COR-L47 (cell line): ENCODE measurements at regions not wholly inside any gene's neighbourhood (a gene's known extent, or its start where the extent isn't known, plus 50 kb on each side); places are given as distances from the start of the nearest gene placed in this dataset.
A peak's percentile ranks its signal among the peaks of the same experiment; 100 is the strongest.

Experiments
- DNase-seq: peaks from one replicate; lab custom pipeline; 2025; lab: John Stamatoyannopoulos, UW

- DNase-seq, result no peak
Measured at GRCh38 chr13:29954082-29955028, 103.9 kb upstream of the UBL3 start.

DNA sequence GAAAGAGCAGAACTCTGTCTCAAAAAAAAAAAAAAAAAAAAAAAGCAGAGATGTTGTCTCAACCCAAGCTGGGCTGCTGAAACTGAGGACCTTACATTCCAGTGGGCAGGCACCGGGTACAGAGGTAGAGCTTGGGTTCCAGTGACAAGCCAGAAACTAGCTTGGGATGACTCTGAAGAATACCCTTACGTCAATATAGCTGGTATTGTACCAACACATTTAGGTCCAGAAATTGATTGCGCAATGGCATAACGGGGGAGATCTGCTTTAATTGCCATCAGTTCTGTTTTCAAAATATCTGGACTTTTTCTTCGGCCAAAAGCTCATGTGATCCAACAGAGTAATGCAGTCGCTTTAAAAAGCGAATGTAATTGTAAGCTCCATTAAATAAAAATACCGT is 103.1 kb upstream of the UBL3 start:
- DNase-seq, result no peak

- no peak for DNase-seq
Measured at GRCh38 chr13:29952245-29952644, 101.8 kb upstream of the UBL3 start.

DNA sequence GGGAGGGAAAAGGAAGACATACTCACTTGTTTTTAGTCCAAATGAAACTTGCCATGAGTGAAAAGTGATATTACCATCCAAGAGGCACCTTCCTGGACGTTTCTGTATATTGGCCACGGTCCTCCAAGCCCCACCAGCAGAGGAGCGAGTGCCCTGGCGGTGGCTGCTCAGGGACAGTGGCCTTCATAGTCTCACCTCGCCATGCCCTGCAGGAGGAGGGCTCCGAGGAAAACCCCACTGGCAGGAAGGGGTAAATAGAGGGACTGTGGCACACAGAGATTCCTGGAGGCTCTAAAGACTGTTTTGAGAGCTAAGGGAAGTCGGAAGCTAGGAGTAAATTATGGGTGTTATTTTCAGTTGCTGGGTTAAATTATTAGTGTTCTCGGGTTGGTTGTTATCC is 98.4 kb upstream of the UBL3 start:
- no peak for DNase-seq

- no peak for DNase-seq
Measured at GRCh38 chr13:29948244-29948643, 97.8 kb upstream of the UBL3 start.

- DNase-seq, result no peak
Measured at GRCh38 chr13:29947839-29948238, 97.4 kb upstream of the UBL3 start.

DNA sequence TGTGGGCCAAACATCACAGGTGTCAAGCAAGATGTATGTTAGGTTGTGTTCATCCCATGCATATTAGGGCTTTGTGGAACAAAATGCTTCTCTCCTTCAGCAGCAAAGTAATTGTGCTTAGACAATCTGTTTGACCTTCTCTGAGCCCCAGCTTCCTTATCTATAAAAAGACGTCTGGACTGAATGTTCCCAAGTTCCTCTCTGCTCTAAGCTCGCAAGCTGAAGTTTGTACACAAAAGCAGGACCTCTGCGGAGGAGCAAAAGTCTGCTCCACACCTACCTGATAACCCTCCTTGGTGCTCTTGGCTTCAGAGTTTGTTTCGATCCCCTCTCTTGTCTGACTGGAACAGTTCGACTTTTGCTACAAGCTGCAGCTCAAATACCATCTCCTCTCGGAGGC is 95.7 kb upstream of the UBL3 start:
- no peak for DNase-seq

DNA sequence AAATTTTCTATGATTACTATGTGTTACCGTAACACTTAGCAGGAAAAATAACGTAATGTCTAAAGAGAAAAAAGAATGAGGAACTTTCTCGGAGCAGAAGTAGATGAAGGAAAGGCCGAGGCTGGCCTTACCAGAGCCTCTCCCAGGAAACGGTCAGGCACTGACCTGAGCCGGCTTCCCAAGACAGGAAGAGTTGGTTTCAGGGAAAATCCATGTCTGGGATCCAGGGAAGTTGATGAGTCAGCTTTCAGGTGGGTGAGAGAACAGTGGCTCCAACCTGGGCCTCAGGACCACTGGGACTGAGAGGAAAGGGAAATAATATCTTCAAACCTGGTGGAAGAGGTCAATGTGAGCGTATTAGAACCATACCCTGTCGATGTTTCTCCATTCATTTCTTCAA is 93.3 kb upstream of the UBL3 start:
- DNase-seq, result no peak

- DNase-seq, result no peak
Measured at GRCh38 chr13:29943273-29943672, 92.9 kb upstream of the UBL3 start.

GRCh38 chr13:29940715-29941114 is 90.3 kb upstream of the UBL3 start:
- no peak for DNase-seq

- DNase-seq, result no peak
Measured at GRCh38 chr13:29939158-29939557, 88.7 kb upstream of the UBL3 start.

DNA sequence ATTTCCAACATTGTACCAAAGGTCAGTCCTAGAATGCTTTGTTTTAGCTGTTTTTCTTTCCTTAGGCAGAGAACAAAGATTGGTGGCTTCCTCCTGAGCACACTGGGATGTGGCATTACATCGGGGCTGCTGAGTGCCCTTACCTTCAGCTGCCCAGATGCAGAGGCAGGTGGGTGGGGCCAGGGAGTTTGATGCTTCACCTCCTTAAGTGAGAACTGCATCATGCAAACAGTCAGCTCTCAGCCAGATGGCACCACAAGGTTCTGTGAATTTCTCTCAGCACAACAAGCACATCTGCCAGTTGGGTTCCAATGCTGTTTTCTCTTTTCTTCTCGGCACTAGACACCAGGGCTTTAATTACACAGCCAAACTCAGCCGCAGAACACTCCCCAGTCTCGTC is 87.4 kb upstream of the UBL3 start:
- DNase-seq, result no peak

GRCh38 chr13:29937379-29937778 is 87.0 kb upstream of the UBL3 start:
- DNase-seq, result no peak

GRCh38 chr13:29936956-29937355 is 86.5 kb upstream of the UBL3 start:
- no peak for DNase-seq

- DNase-seq, result no peak
Measured at GRCh38 chr13:29936051-29936813, 85.8 kb upstream of the UBL3 start.

DNA sequence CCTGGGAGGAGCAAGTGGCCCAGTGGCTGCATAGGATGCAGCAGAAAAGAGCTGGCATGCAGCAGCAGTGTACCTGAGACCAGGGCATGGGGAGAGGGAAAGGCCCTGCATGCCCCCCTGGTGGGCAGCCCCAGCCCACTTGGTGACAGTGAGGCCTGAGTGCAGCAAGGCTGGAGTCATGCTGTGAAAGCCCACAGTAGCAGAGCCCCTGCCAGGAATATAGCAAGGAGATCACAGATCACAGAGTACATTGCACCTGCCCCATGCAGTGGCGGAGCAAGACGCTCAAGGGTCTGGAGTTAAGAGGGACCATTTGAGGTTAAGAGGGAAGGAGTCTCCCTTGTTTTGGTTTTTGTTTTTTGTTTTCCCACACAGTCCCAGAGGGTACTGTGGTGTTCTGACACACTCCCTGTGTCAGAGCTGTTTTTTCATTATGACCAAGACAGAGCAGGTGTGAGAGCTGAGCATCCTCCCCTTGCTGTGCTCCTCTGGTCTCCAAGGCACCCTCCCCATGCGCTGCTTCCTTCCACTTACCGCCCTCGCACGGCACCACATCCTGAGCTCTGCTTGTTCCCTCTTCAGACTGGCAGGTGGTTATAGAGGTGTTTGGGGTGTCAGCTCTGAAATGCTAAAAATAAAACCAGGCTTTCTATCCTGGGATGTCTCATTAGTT is 85.0 kb upstream of the UBL3 start:
- DNase-seq, result peak; percentile 64

DNA sequence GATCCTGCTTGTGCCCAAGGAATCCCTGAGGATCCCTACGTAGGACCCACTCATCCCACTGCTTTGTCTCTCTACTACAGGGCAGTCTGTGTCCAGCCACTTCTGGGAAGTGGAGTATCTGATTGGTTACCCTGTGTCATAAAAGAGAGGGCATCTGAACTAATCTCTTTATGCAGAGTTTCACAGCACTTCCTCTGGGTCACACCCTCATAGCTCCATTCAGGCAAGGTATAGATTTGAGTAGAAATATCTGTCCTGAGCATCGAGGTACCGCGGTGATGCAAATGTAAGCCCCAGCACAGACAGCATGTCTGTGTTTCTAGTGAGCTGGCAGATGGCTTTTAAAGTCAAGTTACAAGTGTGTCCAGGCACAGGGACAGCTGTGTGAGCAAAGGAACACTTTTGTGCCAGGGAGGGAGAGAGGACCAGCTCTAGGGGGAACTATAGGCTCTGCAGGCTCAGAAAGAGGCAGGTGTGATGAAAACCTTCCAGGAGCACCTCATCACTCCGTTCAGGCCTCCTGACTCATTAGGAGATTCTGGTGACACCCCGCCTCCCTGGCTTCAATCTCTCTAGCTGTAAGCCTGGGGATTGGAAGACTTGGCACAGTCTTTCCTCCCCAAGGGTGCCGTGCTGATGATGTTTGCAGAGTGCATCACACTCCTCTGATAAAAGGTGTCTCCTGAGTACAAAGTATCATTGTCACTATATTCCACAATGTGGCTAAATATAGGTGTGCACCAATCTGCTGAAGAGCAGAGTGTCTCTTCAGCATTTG is 84.3 kb upstream of the UBL3 start:
- DNase-seq, result peak; percentile 38

GRCh38 chr13:29933401-29933800 is 83.0 kb upstream of the UBL3 start:
- no peak for DNase-seq

GRCh38 chr13:29931696-29932095 is 81.3 kb upstream of the UBL3 start:
- DNase-seq, result no peak

- DNase-seq, result no peak
Measured at GRCh38 chr13:29929062-29929847, 78.8 kb upstream of the UBL3 start.

GRCh38 chr13:29926098-29926476 is 75.7 kb upstream of the UBL3 start:
- DNase-seq, result no peak
